ENCODE measurements at regions not wholly inside any gene's neighbourhood (a gene's known extent, or its start where the extent isn't known, plus 50 kb on each side); places are given as distances from the start of the nearest gene placed in this dataset.

GRCh38 chr2:156199588-156199987, 132.9 kb downstream of the NR4A2 start:
- TF ChIP-seq, protein P1, sequence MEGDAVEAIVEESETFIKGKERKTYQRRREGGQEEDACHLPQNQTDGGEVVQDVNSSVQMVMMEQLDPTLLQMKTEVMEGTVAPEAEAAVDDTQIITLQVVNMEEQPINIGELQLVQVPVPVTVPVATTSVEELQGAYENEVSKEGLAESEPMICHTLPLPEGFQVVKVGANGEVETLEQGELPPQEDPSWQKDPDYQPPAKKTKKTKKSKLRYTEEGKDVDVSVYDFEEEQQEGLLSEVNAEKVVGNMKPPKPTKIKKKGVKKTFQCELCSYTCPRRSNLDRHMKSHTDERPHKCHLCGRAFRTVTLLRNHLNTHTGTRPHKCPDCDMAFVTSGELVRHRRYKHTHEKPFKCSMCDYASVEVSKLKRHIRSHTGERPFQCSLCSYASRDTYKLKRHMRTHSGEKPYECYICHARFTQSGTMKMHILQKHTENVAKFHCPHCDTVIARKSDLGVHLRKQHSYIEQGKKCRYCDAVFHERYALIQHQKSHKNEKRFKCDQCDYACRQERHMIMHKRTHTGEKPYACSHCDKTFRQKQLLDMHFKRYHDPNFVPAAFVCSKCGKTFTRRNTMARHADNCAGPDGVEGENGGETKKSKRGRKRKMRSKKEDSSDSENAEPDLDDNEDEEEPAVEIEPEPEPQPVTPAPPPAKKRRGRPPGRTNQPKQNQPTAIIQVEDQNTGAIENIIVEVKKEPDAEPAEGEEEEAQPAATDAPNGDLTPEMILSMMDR (IDR thresholded peaks at IDR 0.05) = no peak
- TF ChIP-seq POLR2A (IDR thresholded peaks at IDR 0.05) = no peak

All from right lobe of liver (tissue), 4 donors.